ENCODE measurements at regions not wholly inside any gene's neighbourhood (a gene's known extent, or its start where the extent isn't known, plus 50 kb on each side); places are given as distances from the start of the nearest gene placed in this dataset.

DNA sequence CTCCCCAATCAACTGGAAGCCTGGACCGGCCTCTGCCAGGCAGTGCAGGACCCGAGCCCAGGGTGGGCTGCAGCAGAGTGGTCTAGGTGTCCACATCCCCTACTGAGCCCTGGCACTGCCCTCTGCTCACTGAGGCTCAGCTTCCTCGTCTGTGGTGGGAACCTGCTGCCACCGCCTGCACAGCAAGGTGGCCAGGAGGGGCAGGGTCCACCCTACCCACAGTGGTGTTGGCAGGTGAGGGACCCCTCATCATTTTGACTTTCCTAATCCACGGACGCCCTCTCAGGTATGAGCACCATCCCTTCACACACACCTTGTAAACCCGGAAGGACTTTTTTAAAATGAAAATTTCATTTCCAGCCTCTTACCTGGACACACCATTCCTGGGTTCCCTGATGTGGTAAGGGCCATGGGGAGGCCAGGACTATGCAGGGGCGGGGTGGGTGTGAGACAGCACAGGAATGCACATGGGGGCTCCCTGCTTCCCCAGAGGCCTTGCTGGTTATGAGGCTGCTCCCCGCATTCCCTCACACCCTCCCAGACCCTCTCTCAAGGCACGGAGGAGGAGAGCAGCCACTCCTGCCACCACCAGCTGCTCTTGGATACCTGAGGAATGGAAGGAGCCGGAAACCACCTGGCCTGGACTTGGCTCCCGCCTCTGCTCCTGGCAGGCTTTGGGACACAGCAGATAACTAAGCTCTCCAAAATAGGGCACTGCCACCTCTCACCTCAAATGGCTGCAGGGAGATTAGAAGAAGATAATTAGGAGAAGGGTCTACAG lies 185.9 kb upstream of the TPM1 start (continued):
- TF ChIP-seq, protein P1, sequence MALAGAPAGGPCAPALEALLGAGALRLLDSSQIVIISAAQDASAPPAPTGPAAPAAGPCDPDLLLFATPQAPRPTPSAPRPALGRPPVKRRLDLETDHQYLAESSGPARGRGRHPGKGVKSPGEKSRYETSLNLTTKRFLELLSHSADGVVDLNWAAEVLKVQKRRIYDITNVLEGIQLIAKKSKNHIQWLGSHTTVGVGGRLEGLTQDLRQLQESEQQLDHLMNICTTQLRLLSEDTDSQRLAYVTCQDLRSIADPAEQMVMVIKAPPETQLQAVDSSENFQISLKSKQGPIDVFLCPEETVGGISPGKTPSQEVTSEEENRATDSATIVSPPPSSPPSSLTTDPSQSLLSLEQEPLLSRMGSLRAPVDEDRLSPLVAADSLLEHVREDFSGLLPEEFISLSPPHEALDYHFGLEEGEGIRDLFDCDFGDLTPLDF (CRISPR knock-in tag; IDR thresholded peaks at IDR 0.05) = no peak
- TF ChIP-seq MYBL2 (CRISPR knock-in tag; IDR thresholded peaks at IDR 0.05) (no peak), HMGA2 (CRISPR knock-in tag; IDR thresholded peaks at IDR 0.05) (no peak)
- TF ChIP-seq, protein P2, sequence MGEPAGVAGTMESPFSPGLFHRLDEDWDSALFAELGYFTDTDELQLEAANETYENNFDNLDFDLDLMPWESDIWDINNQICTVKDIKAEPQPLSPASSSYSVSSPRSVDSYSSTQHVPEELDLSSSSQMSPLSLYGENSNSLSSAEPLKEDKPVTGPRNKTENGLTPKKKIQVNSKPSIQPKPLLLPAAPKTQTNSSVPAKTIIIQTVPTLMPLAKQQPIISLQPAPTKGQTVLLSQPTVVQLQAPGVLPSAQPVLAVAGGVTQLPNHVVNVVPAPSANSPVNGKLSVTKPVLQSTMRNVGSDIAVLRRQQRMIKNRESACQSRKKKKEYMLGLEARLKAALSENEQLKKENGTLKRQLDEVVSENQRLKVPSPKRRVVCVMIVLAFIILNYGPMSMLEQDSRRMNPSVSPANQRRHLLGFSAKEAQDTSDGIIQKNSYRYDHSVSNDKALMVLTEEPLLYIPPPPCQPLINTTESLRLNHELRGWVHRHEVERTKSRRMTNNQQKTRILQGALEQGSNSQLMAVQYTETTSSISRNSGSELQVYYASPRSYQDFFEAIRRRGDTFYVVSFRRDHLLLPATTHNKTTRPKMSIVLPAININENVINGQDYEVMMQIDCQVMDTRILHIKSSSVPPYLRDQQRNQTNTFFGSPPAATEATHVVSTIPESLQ (CRISPR knock-in tag; IDR thresholded peaks at IDR 0.05) = no peak
- TF ChIP-seq, protein P3, sequence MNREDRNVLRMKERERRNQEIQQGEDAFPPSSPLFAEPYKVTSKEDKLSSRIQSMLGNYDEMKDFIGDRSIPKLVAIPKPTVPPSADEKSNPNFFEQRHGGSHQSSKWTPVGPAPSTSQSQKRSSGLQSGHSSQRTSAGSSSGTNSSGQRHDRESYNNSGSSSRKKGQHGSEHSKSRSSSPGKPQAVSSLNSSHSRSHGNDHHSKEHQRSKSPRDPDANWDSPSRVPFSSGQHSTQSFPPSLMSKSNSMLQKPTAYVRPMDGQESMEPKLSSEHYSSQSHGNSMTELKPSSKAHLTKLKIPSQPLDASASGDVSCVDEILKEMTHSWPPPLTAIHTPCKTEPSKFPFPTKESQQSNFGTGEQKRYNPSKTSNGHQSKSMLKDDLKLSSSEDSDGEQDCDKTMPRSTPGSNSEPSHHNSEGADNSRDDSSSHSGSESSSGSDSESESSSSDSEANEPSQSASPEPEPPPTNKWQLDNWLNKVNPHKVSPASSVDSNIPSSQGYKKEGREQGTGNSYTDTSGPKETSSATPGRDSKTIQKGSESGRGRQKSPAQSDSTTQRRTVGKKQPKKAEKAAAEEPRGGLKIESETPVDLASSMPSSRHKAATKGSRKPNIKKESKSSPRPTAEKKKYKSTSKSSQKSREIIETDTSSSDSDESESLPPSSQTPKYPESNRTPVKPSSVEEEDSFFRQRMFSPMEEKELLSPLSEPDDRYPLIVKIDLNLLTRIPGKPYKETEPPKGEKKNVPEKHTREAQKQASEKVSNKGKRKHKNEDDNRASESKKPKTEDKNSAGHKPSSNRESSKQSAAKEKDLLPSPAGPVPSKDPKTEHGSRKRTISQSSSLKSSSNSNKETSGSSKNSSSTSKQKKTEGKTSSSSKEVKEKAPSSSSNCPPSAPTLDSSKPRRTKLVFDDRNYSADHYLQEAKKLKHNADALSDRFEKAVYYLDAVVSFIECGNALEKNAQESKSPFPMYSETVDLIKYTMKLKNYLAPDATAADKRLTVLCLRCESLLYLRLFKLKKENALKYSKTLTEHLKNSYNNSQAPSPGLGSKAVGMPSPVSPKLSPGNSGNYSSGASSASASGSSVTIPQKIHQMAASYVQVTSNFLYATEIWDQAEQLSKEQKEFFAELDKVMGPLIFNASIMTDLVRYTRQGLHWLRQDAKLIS (CRISPR knock-in tag; IDR thresholded peaks at IDR 0.05; ENCODE audit: borderline replicate concordance) = no peak

- peaks cover 26% of the 10 kb centered on the region for H3K9me3 Mint-ChIP-seq
- H3K36me3 Mint-ChIP-seq = peaks cover 8% of the 10 kb centered on the region
- H3K27me3 Mint-ChIP-seq (ENCODE audit: low read depth) = no peaks in the 10 kb centered on the region
- H3K4me1 Mint-ChIP-seq = peaks cover 23% of the 10 kb centered on the region
- DNase-seq (ENCODE audit: low spot score) (no peak), ATAC-seq (no peak)
- H3K4me3 Mint-ChIP-seq = no peak overlapping the region
- ChIA-PET POLR2A (no interaction called here), CTCF (interaction anchor here (1.2 kb wide), 1 partner anchor 190 kb away, joined by 3 read pairs; no protein-coding TSS in a partner anchor)
- no peak overlapping the region for H3K27ac Mint-ChIP-seq
- no peak for TF ChIP-seq CBFB (CRISPR knock-in tag; IDR thresholded peaks at IDR 0.05; ENCODE audit: low read depth)
- TF ChIP-seq ZNF263 (CRISPR knock-in tag; IDR thresholded peaks at IDR 0.05; ENCODE audit: low read depth) = no peak
- no peak for TF ChIP-seq ZNF232 (CRISPR knock-in tag; IDR thresholded peaks at IDR 0.05)
- TF ChIP-seq GABPB1 (CRISPR knock-in tag; IDR thresholded peaks at IDR 0.05) = no peak
- no peak for TF ChIP-seq NFATC4 (CRISPR knock-in tag; IDR thresholded peaks at IDR 0.05)
- TF ChIP-seq ZMAT4 (CRISPR knock-in tag; IDR thresholded peaks at IDR 0.05) = no peak
- no peak for TF ChIP-seq USF2 (CRISPR knock-in tag; IDR thresholded peaks at IDR 0.05)
- TF ChIP-seq PRDM15 (CRISPR knock-in tag; IDR thresholded peaks at IDR 0.05) = no peak
- TF ChIP-seq, protein P4, sequence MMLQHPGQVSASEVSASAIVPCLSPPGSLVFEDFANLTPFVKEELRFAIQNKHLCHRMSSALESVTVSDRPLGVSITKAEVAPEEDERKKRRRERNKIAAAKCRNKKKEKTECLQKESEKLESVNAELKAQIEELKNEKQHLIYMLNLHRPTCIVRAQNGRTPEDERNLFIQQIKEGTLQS (CRISPR knock-in tag; conservative IDR thresholded peaks at IDR 0.05) = no peak
- no peak for TF ChIP-seq ERG (CRISPR knock-in tag; IDR thresholded peaks at IDR 0.05)
- TF ChIP-seq IRF2 (CRISPR knock-in tag; IDR thresholded peaks at IDR 0.05; ENCODE audit: borderline replicate concordance, low read depth) = no peak
- no peak for TF ChIP-seq MYBL2 (CRISPR knock-in tag; IDR thresholded peaks at IDR 0.05)
- no peak for TF ChIP-seq STAT6 (CRISPR knock-in tag; conservative IDR thresholded peaks at IDR 0.05; ENCODE audit: low read depth)
- TF ChIP-seq ESRRA (CRISPR knock-in tag; IDR thresholded peaks at IDR 0.05; ENCODE audit: borderline replicate concordance) = no peak
Observed at GRCh38 chr15:62857411-62857853, 185.1 kb upstream of the TPM1 start.
